ENCODE measurements at regions not wholly inside any gene's neighbourhood (a gene's known extent, or its start where the extent isn't known, plus 50 kb on each side); places are given as distances from the start of the nearest gene placed in this dataset.

GRCh38 chr5:20041326-20042274, 53.6 kb upstream of the CDH18 start:
- H2AFZ ChIP-seq = no peak overlapping the region
- H3K4me1 ChIP-seq = no peaks in the 10 kb centered on the region
- no peak for TF ChIP-seq CTCF (IDR thresholded peaks at IDR 0.05)
- H3K9ac ChIP-seq = no peak overlapping the region
- H3K36me3 ChIP-seq (ENCODE audit: control insufficient read depth, insufficient read depth, low read length) = no peaks in the 10 kb centered on the region
- no peaks in the 10 kb centered on the region for H3K27me3 ChIP-seq (ENCODE audit: control insufficient read depth, insufficient read depth, low read length)
- no peak overlapping the region for H3K4me2 ChIP-seq (ENCODE audit: low read length)
- no peak overlapping the region for H3K27ac ChIP-seq
- H3K79me2 ChIP-seq = no peaks in the 10 kb centered on the region
- H3K9me3 ChIP-seq (ENCODE audit: control insufficient read depth, low read length) = no peaks in the 10 kb centered on the region
- H3K4me3 ChIP-seq (ENCODE audit: low read depth, low read length) = no peak overlapping the region

DNA sequence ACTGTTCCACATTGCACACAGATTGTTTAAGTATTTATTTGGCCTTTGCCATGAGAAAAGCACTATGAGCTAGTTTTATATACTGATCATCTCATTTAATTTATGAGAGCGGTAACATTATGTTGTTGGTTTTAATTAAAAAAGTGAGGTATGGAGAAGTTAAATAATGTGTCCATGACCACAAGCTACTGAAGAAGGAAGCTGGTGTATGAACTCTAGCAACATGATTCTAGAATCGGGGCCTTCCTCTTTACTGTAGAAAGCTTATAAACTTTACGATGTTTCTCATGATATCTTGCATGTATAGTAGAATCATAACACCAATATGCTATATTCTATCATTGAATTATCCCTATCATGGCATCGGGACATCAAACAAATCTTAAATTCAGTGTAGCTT, 52.9 kb upstream of the CDH18 start:
- Histone ChIP-seq H3K79me2 (no peaks in the 10 kb centered on the region), H3K27ac (no peak overlapping the region), H3K4me3 (ENCODE audit: low read depth, low read length) (no peak overlapping the region), H3K9me3 (ENCODE audit: control insufficient read depth, low read length) (no peaks in the 10 kb centered on the region), H3K27me3 (ENCODE audit: control insufficient read depth, insufficient read depth, low read length) (no peaks in the 10 kb centered on the region), H3K4me1 (no peaks in the 10 kb centered on the region), H3K9ac (no peak overlapping the region), H3K4me2 (ENCODE audit: low read length) (no peak overlapping the region), H2AFZ (no peak overlapping the region), H3K36me3 (ENCODE audit: control insufficient read depth, insufficient read depth, low read length) (no peaks in the 10 kb centered on the region)
- TF ChIP-seq CTCF (IDR thresholded peaks at IDR 0.05) = no peak
